ENCODE measurements at regions not wholly inside any gene's neighbourhood (a gene's known extent, or its start where the extent isn't known, plus 50 kb on each side); places are given as distances from the start of the nearest gene placed in this dataset.

DNA sequence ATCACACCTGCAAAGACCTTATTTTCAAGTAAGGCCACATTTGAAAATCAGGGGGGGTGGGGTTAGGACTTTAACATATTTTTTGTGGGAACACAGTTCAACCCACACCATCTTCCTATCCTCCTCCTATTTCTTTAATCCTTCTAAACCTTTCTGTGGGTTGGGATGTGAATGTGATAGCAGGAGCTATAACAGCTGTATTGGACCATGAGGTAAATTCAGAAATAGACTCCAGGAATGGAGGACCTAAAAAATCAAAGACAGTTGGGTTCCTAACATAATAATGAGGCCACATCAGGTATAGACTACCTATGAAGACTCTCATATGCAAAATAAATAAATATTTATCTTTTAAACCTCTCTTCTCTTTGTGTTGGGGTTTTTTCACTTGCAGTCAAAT is 451.4 kb downstream of the XYLT1 start:
- no peak for DNase-seq
- H3K4me1 ChIP-seq, result no peaks in the 10 kb centered on the region
- H3K27ac ChIP-seq, result no peak overlapping the region
- no peak overlapping the region for H3K4me3 ChIP-seq
- no peaks in the 10 kb centered on the region for H3K27me3 ChIP-seq
- no peaks in the 10 kb centered on the region for H3K36me3 ChIP-seq
- TF ChIP-seq, protein P1, sequence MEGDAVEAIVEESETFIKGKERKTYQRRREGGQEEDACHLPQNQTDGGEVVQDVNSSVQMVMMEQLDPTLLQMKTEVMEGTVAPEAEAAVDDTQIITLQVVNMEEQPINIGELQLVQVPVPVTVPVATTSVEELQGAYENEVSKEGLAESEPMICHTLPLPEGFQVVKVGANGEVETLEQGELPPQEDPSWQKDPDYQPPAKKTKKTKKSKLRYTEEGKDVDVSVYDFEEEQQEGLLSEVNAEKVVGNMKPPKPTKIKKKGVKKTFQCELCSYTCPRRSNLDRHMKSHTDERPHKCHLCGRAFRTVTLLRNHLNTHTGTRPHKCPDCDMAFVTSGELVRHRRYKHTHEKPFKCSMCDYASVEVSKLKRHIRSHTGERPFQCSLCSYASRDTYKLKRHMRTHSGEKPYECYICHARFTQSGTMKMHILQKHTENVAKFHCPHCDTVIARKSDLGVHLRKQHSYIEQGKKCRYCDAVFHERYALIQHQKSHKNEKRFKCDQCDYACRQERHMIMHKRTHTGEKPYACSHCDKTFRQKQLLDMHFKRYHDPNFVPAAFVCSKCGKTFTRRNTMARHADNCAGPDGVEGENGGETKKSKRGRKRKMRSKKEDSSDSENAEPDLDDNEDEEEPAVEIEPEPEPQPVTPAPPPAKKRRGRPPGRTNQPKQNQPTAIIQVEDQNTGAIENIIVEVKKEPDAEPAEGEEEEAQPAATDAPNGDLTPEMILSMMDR (IDR thresholded peaks at IDR 0.05), result no peak
- TF ChIP-seq POLR2A (IDR thresholded peaks at IDR 0.05), result no peak
- H3K9me3 ChIP-seq, result no peaks in the 10 kb centered on the region

DNA sequence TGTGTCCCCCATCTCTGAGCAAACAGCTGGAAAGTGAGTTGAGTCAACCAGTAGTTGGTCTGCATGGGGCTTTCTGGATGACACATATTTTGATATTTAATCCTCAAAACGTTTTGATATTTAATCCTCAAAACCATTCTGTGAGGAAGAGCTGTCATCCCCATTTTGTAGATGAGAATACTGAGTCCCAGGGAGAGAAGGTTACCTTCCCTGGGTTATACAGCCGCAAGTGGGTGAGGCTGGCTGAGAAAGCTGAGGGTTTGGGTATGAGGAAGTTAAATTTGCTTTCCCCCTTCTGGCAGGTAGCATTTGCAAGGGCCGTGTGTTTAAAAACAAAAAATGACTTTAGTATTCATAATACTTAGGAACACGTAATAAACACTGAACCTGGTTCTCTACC is 447.2 kb downstream of the XYLT1 start:
- Histone ChIP-seq H3K27ac (peak overlapping the region in 1 of 4 donors; percentile 32), H3K4me3 (no peak overlapping the region), H3K4me1 (peaks cover 0 to 11% (median 0%) of the 10 kb centered on the region in 4 donors), H3K36me3 (no peaks in the 10 kb centered on the region), H3K9me3 (no peaks in the 10 kb centered on the region), H3K27me3 (no peaks in the 10 kb centered on the region)
- TF ChIP-seq POLR2A (IDR thresholded peaks at IDR 0.05), result no peak
- TF ChIP-seq, protein P1 (IDR thresholded peaks at IDR 0.05), result no peak
- DNase-seq, result no peak

DNA sequence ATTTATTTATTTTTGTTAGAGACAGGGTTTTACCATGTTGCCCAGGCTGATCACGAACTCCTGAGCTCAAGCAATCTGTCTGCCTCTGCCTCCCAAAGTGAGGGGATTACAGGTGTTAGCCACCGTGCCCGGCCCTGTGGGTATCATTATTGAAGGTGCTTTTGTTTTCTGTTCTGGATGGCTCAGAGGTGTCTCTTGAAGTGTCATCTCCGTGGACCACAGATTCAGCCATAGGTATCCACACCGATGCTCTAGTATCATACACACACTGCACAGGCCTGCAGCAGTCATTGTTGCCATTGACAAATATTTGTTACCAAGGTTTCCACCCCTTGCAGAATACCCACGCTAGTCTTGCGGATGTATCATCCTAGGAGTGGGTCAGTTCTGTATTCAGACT is 446.2 kb downstream of the XYLT1 start:
- no peaks in the 10 kb centered on the region for H3K27me3 ChIP-seq
- H3K9me3 ChIP-seq, result no peaks in the 10 kb centered on the region
- H3K36me3 ChIP-seq, result no peaks in the 10 kb centered on the region
- no peak overlapping the region for H3K27ac ChIP-seq
- H3K4me1 ChIP-seq, result peaks cover 0 to 11% (median 0%) of the 10 kb centered on the region in 4 donors
- no peak overlapping the region for H3K4me3 ChIP-seq
- no peak for TF ChIP-seq POLR2A (IDR thresholded peaks at IDR 0.05)
- TF ChIP-seq, protein P1 (IDR thresholded peaks at IDR 0.05), result no peak
- no peak for DNase-seq

DNA sequence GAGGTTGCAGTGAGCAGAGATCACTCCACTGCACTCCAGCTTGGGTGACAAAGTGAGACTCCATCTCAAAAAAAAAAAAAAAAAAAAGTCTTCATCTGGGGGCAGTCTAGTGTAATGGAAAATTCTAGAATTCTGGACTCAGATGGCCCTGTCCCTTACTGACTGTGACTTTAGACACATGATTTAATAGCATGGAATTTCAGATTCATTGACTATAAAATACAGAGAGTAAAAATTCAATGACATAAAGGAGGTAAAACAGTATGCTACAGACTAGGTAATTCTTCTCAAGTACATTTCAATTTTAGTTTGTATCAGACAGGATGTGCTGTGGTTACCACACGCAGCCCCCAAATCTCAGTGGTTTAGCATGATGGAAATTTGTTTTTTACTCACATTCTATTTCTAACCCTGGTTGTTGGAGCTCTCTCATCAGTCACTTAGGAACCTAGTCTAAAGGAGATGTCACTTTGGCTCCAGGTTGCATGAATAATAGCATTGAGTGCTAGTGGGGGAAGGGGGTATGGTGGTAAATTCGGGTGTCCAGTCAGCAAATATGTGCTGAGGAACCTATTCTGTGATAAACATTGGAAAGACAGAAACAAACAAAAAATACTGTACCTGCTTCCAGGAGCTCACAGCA is 444.0 kb downstream of the XYLT1 start:
- TF ChIP-seq, protein P1 (IDR thresholded peaks at IDR 0.05), result no peak
- TF ChIP-seq POLR2A (IDR thresholded peaks at IDR 0.05), result no peak
- H3K36me3 ChIP-seq, result no peaks in the 10 kb centered on the region
- H3K4me1 ChIP-seq, result peaks cover 0 to 11% (median 0%) of the 10 kb centered on the region in 4 donors
- H3K4me3 ChIP-seq, result no peak overlapping the region
- DNase-seq, result peak in 2 of 3 donors; percentile 54 to 73
- H3K9me3 ChIP-seq, result no peaks in the 10 kb centered on the region
- H3K27me3 ChIP-seq, result no peaks in the 10 kb centered on the region
- peak overlapping the region in 2 of 4 donors; percentile 6 to 50 for H3K27ac ChIP-seq

DNA sequence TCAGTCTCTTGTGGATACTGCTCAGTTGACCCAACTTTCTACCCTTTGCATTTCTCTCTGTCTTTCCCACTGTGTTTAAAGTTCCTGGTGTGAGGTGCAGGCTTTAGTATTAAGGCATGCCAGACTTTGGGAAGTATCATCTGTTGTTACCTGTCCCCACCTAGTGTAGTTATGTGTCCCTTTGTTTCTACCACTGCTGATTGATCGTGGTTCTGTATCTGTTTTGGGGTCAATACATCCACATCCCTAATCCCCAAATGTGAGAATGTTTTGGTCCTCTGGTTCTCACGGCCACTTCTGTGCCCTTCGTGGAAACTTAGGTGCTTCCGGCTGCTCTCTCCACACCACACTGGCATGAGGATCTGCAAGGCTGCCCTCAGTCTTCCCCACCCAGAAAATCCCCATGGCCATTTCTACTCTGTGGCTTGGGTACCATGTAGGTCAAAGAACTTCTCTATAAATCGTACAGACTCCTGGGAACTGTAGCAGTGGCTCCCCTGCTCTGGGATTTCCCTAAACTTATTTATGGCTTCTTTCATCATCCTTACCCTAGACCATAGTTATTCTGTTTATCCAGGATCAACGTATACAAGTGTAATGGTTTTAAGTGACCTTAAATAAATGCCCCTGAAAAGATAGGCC is 443.2 kb downstream of the XYLT1 start:
- H3K9me3 ChIP-seq, result no peaks in the 10 kb centered on the region
- peak overlapping the region in 2 of 4 donors; percentile 25 to 50 for H3K27ac ChIP-seq
- H3K36me3 ChIP-seq, result no peaks in the 10 kb centered on the region
- H3K4me1 ChIP-seq, result peaks cover 0 to 11% (median 0%) of the 10 kb centered on the region in 4 donors
- no peaks in the 10 kb centered on the region for H3K27me3 ChIP-seq
- TF ChIP-seq, protein P1 (IDR thresholded peaks at IDR 0.05), result no peak
- TF ChIP-seq POLR2A (IDR thresholded peaks at IDR 0.05), result no peak
- no peak overlapping the region for H3K4me3 ChIP-seq
- DNase-seq, result no peak
